Adrenal gland (tissue), 9 donors: ENCODE measurements at regions not wholly inside any gene's neighbourhood (a gene's known extent, or its start where the extent isn't known, plus 50 kb on each side); places are given as distances from the start of the nearest gene placed in this dataset.

ENCODE experiments used
- DNase-seq, 7 donors: peaks; one replicate each; pipeline ENCODE4 v3.0.0-alpha.2; 2019 to 2020
- H3K27ac ChIP-seq, 5 donors: fragments of 200-600 bp; sonication (generic) in 4 of 5; 1 replicate in 3 of 5; 2 replicates in 2 of 5; pipeline versions ENCODE4 v1.5.1 to v1.8.0; 2016 to 2020; ENCODE audit warnings: mild to moderate bottlenecking in 1 of 5
- H3K27me3 ChIP-seq: fragments of 200-600 bp; 2 replicates; pipeline ENCODE4 v1.8.0; 2021
- H3K36me3 ChIP-seq, 2 donors: fragments of 200-600 bp; replicated peaks in 1 of 2; 1 replicate in 1 of 2; 2 replicates in 1 of 2; pipeline versions ENCODE4 v1.5.1 to v1.8.0; 2018 to 2022
- H3K4me1 ChIP-seq, 2 donors: fragments of 200-600 bp; replicated peaks in 1 of 2; 1 replicate in 1 of 2; 2 replicates in 1 of 2; pipeline versions ENCODE4 v1.5.1 to v1.8.0; 2018 to 2021
- H3K4me3 ChIP-seq, 4 donors: fragments of 200-600 bp; sonication (generic) in 3 of 4; one replicate each; pipeline ENCODE4 v1.5.1; 2016 to 2018
- H3K9me3 ChIP-seq, 3 donors: fragments of 200-600 bp; sonication (generic) in 1 of 3; replicated peaks in 1 of 3; 1 replicate in 2 of 3; 2 replicates in 1 of 3; pipeline versions ENCODE4 v1.5.1 to v1.8.0; 2016 to 2021
- POLR2A ChIP-seq, 2 donors: fragments of 450-650 bp; IDR thresholded peaks; one replicate each; pipeline ENCODE4 v1.6.1; 2017; ENCODE audit warnings: antibody characterized with exemption in 2 of 2, mild to moderate bottlenecking in 2 of 2, moderate library complexity in 1 of 2
- WGBS, 4 donors: extraction: QIAGEN DNeasy Blood & Tissue Kit in 2 of 4; methylation state at CpG; one replicate each; pipeline versions ENCODE4 v1.1.5 to v1.1.7; 2013 to 2017; 5-methylcytosine and 5-hydroxymethylcytosine counted together
- intact Hi-C, 2 donors: fragments of 100-400 bp; cut with DNase I; formaldehyde crosslinking; loops; one replicate each; pipeline versions ENCODE4 v1.14.1 to v1.15.0; 2022 to 2023
- TF ChIP-seq, protein P1 (sequence below), 6 experiments: fragments of 450-650 bp in 4 of 6; fragments of 200-600 bp in 2 of 6; sonication (generic) in 1 of 6; IDR thresholded peaks; 1 replicate in 5 of 6; 2 replicates in 1 of 6; pipeline versions ENCODE4 v1.5.1 to v1.8.0; 2016 to 2021; ENCODE audit warnings: antibody characterized with exemption in 6 of 6, mild to moderate bottlenecking in 2 of 6, moderate library complexity in 1 of 6
- donor health status: healthy with polysubstance abuse.
- donor health status: Bipolar disorder and iron deficiency.
- donor health status: DM: yes; HTN: yes; CAD: no.
- donor health status: DM: no; HTN: no; CAD: no.
- donor health status: DM: no; HTN: no; CAD: no.

DNA sequence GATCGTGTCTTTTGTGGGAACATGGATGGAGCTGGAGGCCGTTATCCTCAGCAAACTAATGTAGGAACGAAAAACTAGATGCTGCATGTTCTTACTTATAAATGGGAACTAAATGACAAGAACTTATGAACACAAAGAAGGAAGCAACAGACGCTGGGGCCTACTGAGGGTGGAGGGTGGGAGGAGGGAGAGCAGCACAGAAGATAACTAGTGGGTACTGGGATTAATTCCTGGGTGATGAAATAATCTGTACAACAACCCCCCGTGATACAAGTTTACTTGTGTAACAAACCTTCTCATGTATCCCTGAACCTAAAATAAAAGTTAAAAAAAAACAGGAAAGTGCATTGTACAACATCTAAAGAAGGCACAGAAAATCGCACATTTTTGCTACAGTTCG is 59.0 kb upstream of the TMEM170B start:
- 72 to 93% (median 80%) methylated on average over 7 of the region's 7 CpGs for WGBS, 4 donors
- H3K4me1 ChIP-seq, result peaks cover 0 to under 1% of the 10 kb centered on the region in 2 donors
- TF ChIP-seq POLR2A (IDR thresholded peaks at IDR 0.05), result no peak
- TF ChIP-seq, protein P1, sequence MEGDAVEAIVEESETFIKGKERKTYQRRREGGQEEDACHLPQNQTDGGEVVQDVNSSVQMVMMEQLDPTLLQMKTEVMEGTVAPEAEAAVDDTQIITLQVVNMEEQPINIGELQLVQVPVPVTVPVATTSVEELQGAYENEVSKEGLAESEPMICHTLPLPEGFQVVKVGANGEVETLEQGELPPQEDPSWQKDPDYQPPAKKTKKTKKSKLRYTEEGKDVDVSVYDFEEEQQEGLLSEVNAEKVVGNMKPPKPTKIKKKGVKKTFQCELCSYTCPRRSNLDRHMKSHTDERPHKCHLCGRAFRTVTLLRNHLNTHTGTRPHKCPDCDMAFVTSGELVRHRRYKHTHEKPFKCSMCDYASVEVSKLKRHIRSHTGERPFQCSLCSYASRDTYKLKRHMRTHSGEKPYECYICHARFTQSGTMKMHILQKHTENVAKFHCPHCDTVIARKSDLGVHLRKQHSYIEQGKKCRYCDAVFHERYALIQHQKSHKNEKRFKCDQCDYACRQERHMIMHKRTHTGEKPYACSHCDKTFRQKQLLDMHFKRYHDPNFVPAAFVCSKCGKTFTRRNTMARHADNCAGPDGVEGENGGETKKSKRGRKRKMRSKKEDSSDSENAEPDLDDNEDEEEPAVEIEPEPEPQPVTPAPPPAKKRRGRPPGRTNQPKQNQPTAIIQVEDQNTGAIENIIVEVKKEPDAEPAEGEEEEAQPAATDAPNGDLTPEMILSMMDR (IDR thresholded peaks at IDR 0.05), result no peak
- no peaks in the 10 kb centered on the region for H3K36me3 ChIP-seq
- DNase-seq, result no peak
- no peak overlapping the region for H3K4me3 ChIP-seq
- no peaks in the 10 kb centered on the region for H3K27me3 ChIP-seq
- no peak overlapping the region for H3K27ac ChIP-seq
- intact Hi-C loops, result no loop called here
- H3K9me3 ChIP-seq, result no peaks in the 10 kb centered on the region

DNA sequence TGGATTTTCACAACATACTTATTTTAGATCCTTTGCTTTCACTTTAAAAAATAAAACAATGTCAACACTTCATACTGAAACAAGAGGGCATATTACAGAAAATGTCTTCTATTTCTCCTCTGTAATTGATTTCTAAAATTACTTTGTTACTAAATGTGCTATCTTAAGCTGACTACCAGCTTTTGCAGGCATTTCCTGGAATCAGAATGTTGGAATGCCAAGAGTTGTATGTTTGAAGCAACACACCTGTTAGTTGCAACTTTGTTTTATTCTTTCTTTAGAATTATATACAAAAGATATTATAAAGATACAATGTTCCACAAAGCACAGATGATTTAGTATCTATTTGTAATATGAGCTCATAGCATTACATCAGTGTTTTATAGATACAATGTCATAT is 62.5 kb upstream of the TMEM170B start:
- H3K27ac ChIP-seq, result no peak overlapping the region
- H3K4me3 ChIP-seq, result no peak overlapping the region
- no peaks in the 10 kb centered on the region for H3K36me3 ChIP-seq
- no peaks in the 10 kb centered on the region for H3K9me3 ChIP-seq
- TF ChIP-seq, protein P1 (IDR thresholded peaks at IDR 0.05), result no peak
- no peak for TF ChIP-seq POLR2A (IDR thresholded peaks at IDR 0.05)
- no peaks in the 10 kb centered on the region for H3K27me3 ChIP-seq
- DNase-seq, result no peak
- H3K4me1 ChIP-seq, result peaks cover 0 to 5% of the 10 kb centered on the region in 2 donors
- intact Hi-C loops, result no loop called here

DNA sequence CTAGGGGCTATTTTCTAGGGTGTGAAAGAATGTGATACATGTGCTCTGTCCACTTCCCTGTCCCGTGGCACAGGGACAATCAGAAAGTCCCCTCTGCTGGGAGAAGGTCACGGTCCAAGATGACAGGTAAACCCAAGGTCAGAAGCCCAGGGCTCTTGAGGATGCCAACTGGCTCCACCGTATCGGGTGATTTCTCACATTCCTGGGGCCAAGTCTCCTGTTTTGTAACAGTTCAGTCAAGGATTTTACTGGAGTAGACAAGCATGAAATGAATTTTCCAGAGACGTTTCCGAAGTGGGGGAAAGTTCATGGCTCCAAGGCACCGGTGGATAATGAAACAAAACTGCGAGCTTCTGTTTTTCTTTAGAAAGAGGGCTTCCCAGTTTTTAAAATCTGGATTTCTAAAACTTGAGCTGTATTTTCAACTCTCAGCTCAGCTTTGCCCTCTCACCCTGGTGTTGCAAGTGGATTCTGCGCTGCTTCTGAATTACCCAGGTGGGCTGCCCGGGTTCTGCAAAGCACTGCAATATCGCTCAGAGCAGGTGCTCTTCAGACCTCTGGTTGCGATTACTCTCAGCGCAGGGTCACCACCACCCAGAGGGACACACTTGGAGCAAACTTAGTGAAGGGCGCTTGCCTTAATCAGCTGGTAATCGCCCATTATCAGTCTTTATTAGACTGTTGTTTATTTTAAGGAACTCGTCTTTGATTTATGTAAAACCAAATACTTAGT is 64.4 kb upstream of the TMEM170B start:
- no peak overlapping the region for H3K27ac ChIP-seq
- DNase-seq, result peak in 6 of 7 donors; percentile 36 to 60 (median 46)
- H3K27me3 ChIP-seq, result no peaks in the 10 kb centered on the region
- H3K4me1 ChIP-seq, result peaks cover 0 to 5% of the 10 kb centered on the region in 2 donors
- 38 to 49% (median 40%) methylated on average over 14 to 16 of the region's 16 CpGs for WGBS, 4 donors
- intact Hi-C loops, result no loop called here
- no peaks in the 10 kb centered on the region for H3K36me3 ChIP-seq
- no peaks in the 10 kb centered on the region for H3K9me3 ChIP-seq
- TF ChIP-seq, protein P1 (IDR thresholded peaks at IDR 0.05), result no peak
- TF ChIP-seq POLR2A (IDR thresholded peaks at IDR 0.05), result peak in 1 of 2 donors; percentile 8
- H3K4me3 ChIP-seq, result peak overlapping the region in 1 of 4 donors; percentile 50

DNA sequence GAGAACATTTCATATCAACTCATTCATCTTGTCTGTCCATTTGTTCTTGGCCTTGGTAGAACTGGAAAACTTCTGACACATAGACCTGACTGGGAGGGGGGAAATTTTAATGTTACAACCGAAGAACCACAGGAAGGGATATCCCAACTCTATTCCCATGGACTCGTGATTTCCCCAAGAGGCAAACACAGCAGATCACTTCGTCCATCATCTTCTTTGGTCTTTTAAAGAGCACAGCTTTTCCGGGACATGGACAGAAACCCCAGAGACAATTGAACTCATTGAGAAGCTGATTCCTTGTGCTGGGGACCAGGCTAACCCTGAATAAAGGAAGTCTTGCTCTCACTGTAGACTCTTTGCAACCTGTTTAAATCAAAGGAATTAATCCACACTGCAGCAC is 66.3 kb upstream of the TMEM170B start:
- H3K4me1 ChIP-seq, result peaks cover 0 to 5% of the 10 kb centered on the region in 2 donors
- no peak for TF ChIP-seq POLR2A (IDR thresholded peaks at IDR 0.05)
- TF ChIP-seq, protein P1 (IDR thresholded peaks at IDR 0.05), result no peak
- intact Hi-C loops, result no loop called here
- no peak overlapping the region for H3K4me3 ChIP-seq
- H3K27me3 ChIP-seq, result no peaks in the 10 kb centered on the region
- H3K9me3 ChIP-seq, result no peaks in the 10 kb centered on the region
- H3K27ac ChIP-seq, result no peak overlapping the region
- no peak for DNase-seq
- H3K36me3 ChIP-seq, result no peaks in the 10 kb centered on the region
- WGBS, 4 donors, result 64 to 89% (median 83%) methylated on average over 4 of the region's 4 CpGs
